HPDE6-E6E7 (cell line): ENCODE measurements at regions not wholly inside any gene's neighbourhood (a gene's known extent, or its start where the extent isn't known, plus 50 kb on each side); places are given as distances from the start of the nearest gene placed in this dataset.

Experiments
- DNase-seq: peaks from one replicate; pipeline ENCODE4 v3.0.0; 2011; ENCODE audit warnings: missing footprints; ENCODE audit errors: extremely low spot score

DNA sequence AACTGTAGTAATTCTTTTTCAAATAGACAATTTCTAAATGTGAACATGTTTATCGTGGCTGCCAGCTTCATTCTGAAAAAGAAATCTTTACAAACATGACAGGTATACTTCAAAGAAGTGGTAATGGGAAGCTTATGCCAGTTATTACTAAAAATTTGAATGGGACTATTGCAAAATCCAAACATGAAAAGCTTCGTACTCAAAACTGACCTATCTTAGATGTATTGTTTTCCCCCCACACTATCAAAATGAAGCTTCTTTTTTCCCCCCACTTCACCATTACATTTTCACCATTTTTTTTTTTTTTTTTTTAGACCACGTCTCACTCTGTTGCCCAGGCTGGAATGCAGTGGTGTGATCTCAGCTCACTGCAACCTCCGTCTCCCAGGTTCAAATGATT, 50.4 kb upstream of the SERTAD2 start:
- DNase-seq: no peak

DNA sequence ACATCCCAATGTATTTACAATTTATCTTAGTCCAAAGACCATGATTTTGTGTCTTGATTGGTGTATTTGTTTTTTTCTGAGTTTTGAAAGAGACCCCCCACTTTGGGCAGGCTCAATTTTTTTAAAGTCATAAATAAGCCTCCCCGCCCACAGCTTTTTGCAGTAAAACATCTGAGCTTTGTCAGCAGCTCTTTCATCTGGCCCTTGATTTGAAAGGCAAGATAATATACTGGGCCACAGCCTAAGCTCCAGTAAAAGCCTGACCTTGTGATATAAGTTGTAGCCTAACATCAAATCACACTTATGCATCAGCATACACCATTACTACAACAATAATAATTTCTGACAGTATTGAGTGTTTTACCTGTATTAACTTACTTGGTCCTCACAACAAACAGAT, 51.3 kb upstream of the SERTAD2 start:
- DNase-seq: no peak

GRCh38 chr2:64707276-64707675, 53.6 kb upstream of the SERTAD2 start:
- DNase-seq: no peak

DNA sequence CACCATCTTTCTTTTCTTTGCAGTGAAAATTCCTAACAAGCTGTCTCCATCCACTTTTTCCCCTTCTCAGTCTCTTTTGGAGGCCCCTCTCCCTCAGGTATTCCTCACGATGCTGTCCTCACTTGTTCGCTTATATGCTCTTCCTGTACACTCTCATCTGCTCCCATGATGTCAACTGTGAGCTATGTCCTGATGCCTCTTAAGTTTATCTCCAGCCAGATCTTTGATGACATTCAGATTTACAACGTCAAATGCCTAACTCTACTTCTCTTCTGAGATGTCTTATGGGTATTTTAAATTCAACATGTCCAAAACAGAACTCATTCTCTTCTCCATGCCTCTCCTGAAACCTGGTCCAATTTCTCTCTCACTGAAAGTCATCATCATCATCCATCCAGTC, 55.1 kb upstream of the SERTAD2 start:
- DNase-seq: no peak

- DNase-seq: no peak
These were observed 57.6 kb upstream of the SERTAD2 start for GRCh38 chr2:64711252-64711800.

DNA sequence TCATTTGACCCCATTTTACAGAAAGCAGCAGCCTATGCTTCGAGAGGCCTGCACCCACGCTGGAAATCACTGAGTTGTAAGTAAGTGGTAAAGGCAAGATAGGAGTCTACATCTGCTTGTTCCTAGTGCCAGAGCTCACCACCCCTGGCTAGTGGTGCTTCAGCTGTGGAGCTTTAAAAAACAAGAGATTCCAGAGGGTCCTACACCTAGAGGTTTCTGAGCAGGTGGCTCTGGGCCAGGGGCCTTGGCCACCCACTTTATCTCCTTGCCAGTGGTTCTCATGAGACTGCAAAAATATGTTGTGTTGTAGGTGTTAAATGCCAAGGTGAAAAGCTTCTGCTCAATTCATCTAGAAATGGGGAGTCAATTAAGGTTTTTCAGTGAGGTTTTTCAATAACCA, 60.0 kb upstream of the SERTAD2 start:
- DNase-seq: no peak

DNA sequence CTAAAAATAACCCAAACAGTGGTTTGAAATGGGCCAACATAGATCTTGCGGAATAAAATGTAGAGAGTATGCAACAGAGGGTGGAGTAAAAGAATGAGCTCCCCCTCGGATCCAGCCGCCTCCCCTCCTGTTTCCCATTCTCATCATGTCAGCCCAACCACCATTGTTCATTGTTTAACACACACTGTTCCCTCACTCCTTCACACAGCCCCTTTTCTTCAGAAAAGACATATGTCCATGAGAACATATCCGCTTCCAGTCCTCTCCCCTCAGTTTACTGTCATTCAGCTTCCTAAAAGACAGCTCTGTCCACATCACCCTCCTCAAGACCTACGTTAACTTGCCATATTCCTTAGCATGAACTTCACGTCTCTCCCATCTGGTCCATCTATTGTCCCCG, 62.9 kb upstream of the SERTAD2 start:
- DNase-seq: no peak

GRCh38 chr2:64718250-64718885, 64.7 kb upstream of the SERTAD2 start:
- no peak for DNase-seq

GRCh38 chr2:64720535-64721319, 67.0 kb upstream of the SERTAD2 start:
- DNase-seq: no peak

DNA sequence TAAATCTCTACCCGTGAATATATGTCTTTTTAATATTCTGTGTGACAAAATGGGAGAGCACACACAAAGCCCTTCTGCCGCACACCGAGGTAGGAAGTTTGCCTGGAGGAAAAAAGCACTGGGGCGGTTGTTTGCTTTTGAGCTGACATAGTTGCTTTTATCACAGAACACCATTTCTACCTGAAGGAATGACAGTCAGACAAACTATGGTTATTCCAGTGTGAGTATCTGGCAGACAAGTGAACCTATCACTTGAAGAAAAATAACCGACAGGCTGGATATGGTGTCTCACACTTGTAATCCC, 67.6 kb upstream of the SERTAD2 start:
- no peak for DNase-seq

- DNase-seq: no peak
These were observed 68.8 kb upstream of the SERTAD2 start for GRCh38 chr2:64722291-64723044.

- DNase-seq: no peak
These were observed 73.5 kb upstream of the SERTAD2 start for GRCh38 chr2:64727013-64727767.

- DNase-seq: no peak
These were observed 74.2 kb upstream of the SERTAD2 start for GRCh38 chr2:64727843-64728463.

DNA sequence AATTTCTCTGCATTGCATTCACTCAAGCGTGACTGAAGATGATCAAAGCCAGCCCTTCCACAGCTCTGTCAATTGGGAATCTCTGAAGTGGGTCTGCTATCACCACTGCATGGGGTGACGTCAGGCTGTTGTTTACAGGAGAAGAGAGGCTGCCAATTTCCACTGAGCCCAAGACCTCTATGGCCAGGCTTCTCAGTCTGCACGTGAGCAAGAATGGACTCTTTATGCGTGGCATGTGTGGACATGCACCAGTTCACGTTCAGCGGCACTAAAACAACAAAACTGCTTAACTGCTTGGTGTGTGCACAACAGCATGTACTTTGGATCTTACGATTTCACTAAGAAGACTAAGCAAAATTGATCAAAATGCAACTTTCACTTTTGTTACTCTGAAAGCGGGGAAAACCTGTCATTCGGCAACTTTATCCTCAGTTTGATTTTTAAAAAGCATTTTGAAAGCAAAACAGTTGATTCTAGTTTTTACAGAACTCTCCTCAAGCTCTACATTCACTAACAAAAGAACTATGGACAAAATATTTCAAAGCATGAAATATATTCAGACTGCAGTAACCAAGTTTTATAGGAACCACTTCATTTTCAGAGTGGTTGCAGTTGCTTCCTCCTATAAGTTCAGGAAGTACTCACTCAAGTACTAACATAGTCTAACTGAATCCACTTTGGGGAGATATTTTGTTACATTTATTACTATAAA, 77.0 kb upstream of the SERTAD2 start:
- peak; percentile 49 for DNase-seq

- DNase-seq: no peak
These were observed 77.5 kb upstream of the SERTAD2 start for GRCh38 chr2:64731263-64731643.

- DNase-seq: no peak
These were observed 78.0 kb upstream of the SERTAD2 start for GRCh38 chr2:64731746-64732145.

DNA sequence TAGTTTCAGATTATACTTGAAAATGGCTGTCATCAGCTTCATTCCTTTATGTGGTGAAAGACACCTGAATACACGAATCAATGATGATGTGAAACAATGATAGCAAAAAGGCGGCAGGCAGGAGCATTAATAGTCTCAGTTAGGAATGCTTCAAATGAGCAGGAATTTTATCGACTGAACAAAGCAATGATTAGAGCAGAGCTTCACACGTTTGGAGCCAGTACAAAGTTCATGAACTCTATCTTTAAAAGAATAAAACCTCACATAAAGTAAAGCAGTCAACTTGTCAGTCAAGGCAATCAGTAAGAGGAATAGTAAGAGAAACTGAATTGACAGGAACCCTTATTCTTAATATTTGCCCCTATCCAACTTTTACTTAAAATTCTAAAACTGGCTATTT, 78.4 kb upstream of the SERTAD2 start:
- no peak for DNase-seq

- DNase-seq: no peak
These were observed 81.8 kb upstream of the SERTAD2 start for GRCh38 chr2:64735504-64735903.

- no peak for DNase-seq
These were observed 83.8 kb upstream of the SERTAD2 start for GRCh38 chr2:64737547-64737946.

- DNase-seq: no peak
These were observed 84.3 kb upstream of the SERTAD2 start for GRCh38 chr2:64738026-64738425.

GRCh38 chr2:64742678-64743077, 89.0 kb upstream of the SERTAD2 start:
- no peak for DNase-seq
